HEK293 (cell line): ENCODE measurements at regions not wholly inside any gene's neighbourhood (a gene's known extent, or its start where the extent isn't known, plus 50 kb on each side); places are given as distances from the start of the nearest gene placed in this dataset.

Source experiments
- CTCF ChIA-PET: fragments of 350-600 bp; formaldehyde crosslinking; extraction: SDS; loops from one replicate; lab custom pipeline; 2021; ENCODE audit warnings: antibody characterized with exemption; lab: Yijun Ruan, JAX
- POLR2A ChIA-PET: fragments of 300-600 bp; formaldehyde crosslinking; extraction: SDS; loops from one replicate; lab custom pipeline; 2020; ENCODE audit warnings: antibody characterized with exemption, inconsistent platforms; lab: Yijun Ruan, JAX
- H3K27ac ChIP-seq: fragments of 200-500 bp; sonication (Bioruptor generic); 2 replicates; pipeline ENCODE4 v1.5.1; 2014; ENCODE audit warnings: low read depth, low read length, control low read depth, inconsistent platforms; ENCODE audit errors: extremely low read depth
- H3K36me3 ChIP-seq, 2 experiments: fragments of 200-500 bp in 1 of 2; sonication (Bioruptor generic) in 1 of 2; 1 replicate in 1 of 2; 2 replicates in 1 of 2; pipeline ENCODE4 v1.5.1; 2014 to 2017; ENCODE audit warnings: inconsistent platforms in 2 of 2, low read length in 2 of 2; ENCODE audit not compliant: control insufficient read depth in 2 of 2, insufficient read depth in 1 of 2
- H3K4me1 ChIP-seq: fragments of 200-500 bp; sonication (Bioruptor generic); 2 replicates; pipeline ENCODE4 v1.5.1; 2014; ENCODE audit warnings: mild to moderate bottlenecking, low read length, inconsistent platforms; ENCODE audit not compliant: control insufficient read depth, insufficient read depth
- H3K4me3 ChIP-seq: 2 replicates; pipeline ENCODE4 v1.5.1; 2011; ENCODE audit warnings: low read depth, mild to moderate bottlenecking, control low read depth, low read length, moderate library complexity
- H3K9me3 ChIP-seq: fragments of 200-500 bp; sonication (Bioruptor generic); 2 replicates; pipeline ENCODE4 v1.5.1; 2014; ENCODE audit warnings: low read depth, low read length, inconsistent platforms; ENCODE audit not compliant: control insufficient read depth, insufficient read depth
- AEBP2 ChIP-seq: fragments of 450-650 bp; formaldehyde crosslinking; IDR thresholded peaks from 2 replicates; pipeline ENCODE4 v1.5.1; 2016; ENCODE audit warnings: missing biosample characterization, missing genetic modification characterization, borderline replicate concordance
- HOXC10 ChIP-seq: sonication (generic); formaldehyde crosslinking; IDR thresholded peaks from 2 replicates; pipeline ENCODE4 v1.8.1; 2023; ENCODE audit warnings: mild to moderate bottlenecking, missing genetic modification reagents
- KLF9 ChIP-seq: fragments of 450-650 bp; formaldehyde crosslinking; IDR thresholded peaks from 2 replicates; pipeline ENCODE4 v1.5.1; 2016; ENCODE audit warnings: missing biosample characterization, missing genetic modification characterization, low read depth
- PRDM6 ChIP-seq: fragments of 450-650 bp; formaldehyde crosslinking; IDR thresholded peaks from 2 replicates; pipeline ENCODE4 v1.5.1; 2017; ENCODE audit warnings: missing biosample characterization, missing genetic modification characterization
- ZBTB48 ChIP-seq: fragments of 450-650 bp; formaldehyde crosslinking; IDR thresholded peaks from 2 replicates; pipeline ENCODE4 v1.5.1; 2016; ENCODE audit warnings: missing biosample characterization, missing genetic modification characterization
- ZNF248 ChIP-seq: fragments of 450-650 bp; formaldehyde crosslinking; IDR thresholded peaks from 2 replicates; pipeline ENCODE4 v1.5.1; 2017; ENCODE audit warnings: missing biosample characterization, missing genetic modification characterization
- ZNF366 ChIP-seq: fragments of 450-650 bp; formaldehyde crosslinking; conservative IDR thresholded peaks from 2 replicates; pipeline ENCODE4 v1.5.1; 2016; ENCODE audit warnings: missing biosample characterization, missing genetic modification characterization
- ZNF560 ChIP-seq: fragments of 450-650 bp; formaldehyde crosslinking; IDR thresholded peaks from 2 replicates; pipeline ENCODE4 v1.5.1; 2017; ENCODE audit warnings: missing biosample characterization, missing genetic modification characterization, borderline replicate concordance
- ZNF610 ChIP-seq: fragments of 450-650 bp; formaldehyde crosslinking; IDR thresholded peaks from 2 replicates; pipeline ENCODE4 v1.5.1; 2016; ENCODE audit warnings: missing biosample characterization, missing genetic modification characterization, borderline replicate concordance
- ZNF645 ChIP-seq: fragments of 450-650 bp; formaldehyde crosslinking; IDR thresholded peaks from 2 replicates; pipeline ENCODE4; 2016; ENCODE audit warnings: missing biosample characterization, missing genetic modification characterization
- ZNF654 ChIP-seq: fragments of 450-650 bp; formaldehyde crosslinking; IDR thresholded peaks from 2 replicates; pipeline ENCODE4 v1.5.1; 2016; ENCODE audit warnings: low read depth, missing biosample characterization, missing genetic modification characterization
- TF ChIP-seq, protein P1 (sequence below): fragments of 450-650 bp; formaldehyde crosslinking; IDR thresholded peaks from 2 replicates; pipeline ENCODE4 v1.5.1; 2016; ENCODE audit warnings: missing biosample characterization, missing genetic modification characterization, low read depth

DNA sequence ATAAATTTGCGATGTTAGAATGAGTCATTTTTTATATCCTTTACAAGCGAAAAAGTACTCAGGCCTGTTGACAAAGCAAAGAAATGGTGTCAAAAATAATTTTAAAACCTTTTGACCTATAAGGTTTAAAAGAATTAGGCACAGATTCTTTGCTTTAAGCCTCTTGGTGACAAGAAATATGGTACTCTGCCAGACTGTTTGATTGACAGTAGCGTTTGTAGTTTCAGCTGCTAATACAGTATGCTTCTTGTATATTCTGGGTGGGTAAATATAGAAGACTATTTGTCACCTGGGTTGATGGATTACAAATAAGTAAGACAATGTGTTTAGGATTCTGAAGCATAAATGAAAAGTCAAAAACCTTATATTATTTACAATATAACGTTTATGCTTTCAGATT, 193.1 kb upstream of the PITX2 start (continued):
- TF ChIP-seq ZNF645 (no peak), ZBTB48 (tag by site-specific recombination) (no peak), AEBP2 (tag by site-specific recombination) (no peak)

- H3K4me1 ChIP-seq, result no peaks in the 10 kb centered on the region
- CTCF ChIA-PET, result no interaction called here
- H3K36me3 ChIP-seq, result no peaks in the 10 kb centered on the region
- H3K4me3 ChIP-seq, result no peak overlapping the region
- TF ChIP-seq KLF9 (tag by site-specific recombination), result no peak
- H3K9me3 ChIP-seq, result no peaks in the 10 kb centered on the region
- no peak overlapping the region for H3K27ac ChIP-seq
- POLR2A ChIA-PET, result no interaction called here
Measured at GRCh38 chr4:110816367-110816766, 193.5 kb upstream of the PITX2 start.

GRCh38 chr4:110821186-110821585, 198.3 kb upstream of the PITX2 start:
- H3K36me3 ChIP-seq, result no peaks in the 10 kb centered on the region
- H3K4me1 ChIP-seq, result no peaks in the 10 kb centered on the region
- no peaks in the 10 kb centered on the region for H3K9me3 ChIP-seq
- no peak overlapping the region for H3K4me3 ChIP-seq
- no peak overlapping the region for H3K27ac ChIP-seq
- CTCF ChIA-PET, result no interaction called here
- TF ChIP-seq KLF9 (tag by site-specific recombination), result no peak
- no peak for TF ChIP-seq ZNF248 (tag by site-specific recombination)
- TF ChIP-seq ZNF560, result no peak
- no peak for TF ChIP-seq PRDM6 (tag by site-specific recombination)
- TF ChIP-seq HOXC10 (CRISPR knock-in tag), result no peak
- POLR2A ChIA-PET, result no interaction called here

DNA sequence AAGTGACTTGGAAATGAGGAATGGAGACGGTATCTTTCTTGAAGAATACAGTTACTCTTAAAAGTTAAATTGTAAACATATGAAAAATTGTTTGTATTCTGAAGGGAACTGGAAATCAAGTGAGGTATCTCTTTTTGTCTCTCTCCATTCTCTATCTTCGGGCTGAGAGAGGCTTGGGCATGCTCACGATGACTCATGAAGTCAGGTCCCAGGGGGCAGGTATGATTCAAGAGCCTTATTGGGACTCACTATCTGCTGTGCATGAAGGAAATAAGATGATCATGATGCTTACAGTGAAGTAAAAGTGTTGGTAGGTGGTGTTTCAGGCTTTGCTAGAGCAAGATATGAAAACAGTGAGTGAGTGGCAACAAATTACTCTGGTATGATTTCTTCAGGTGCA, 200.4 kb upstream of the PITX2 start:
- POLR2A ChIA-PET, result no interaction called here

GRCh38 chr4:110824344-110824743, 201.5 kb upstream of the PITX2 start:
- no peaks in the 10 kb centered on the region for H3K4me1 ChIP-seq
- ChIA-PET POLR2A (no interaction called here), CTCF (no interaction called here)
- TF ChIP-seq, protein P1, sequence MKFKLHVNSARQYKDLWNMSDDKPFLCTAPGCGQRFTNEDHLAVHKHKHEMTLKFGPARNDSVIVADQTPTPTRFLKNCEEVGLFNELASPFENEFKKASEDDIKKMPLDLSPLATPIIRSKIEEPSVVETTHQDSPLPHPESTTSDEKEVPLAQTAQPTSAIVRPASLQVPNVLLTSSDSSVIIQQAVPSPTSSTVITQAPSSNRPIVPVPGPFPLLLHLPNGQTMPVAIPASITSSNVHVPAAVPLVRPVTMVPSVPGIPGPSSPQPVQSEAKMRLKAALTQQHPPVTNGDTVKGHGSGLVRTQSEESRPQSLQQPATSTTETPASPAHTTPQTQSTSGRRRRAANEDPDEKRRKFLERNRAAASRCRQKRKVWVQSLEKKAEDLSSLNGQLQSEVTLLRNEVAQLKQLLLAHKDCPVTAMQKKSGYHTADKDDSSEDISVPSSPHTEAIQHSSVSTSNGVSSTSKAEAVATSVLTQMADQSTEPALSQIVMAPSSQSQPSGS, result no peak
- TF ChIP-seq ZNF610 (tag by site-specific recombination), result peak; percentile 98
- H3K4me3 ChIP-seq, result no peak overlapping the region
- no peak overlapping the region for H3K27ac ChIP-seq
- no peaks in the 10 kb centered on the region for H3K36me3 ChIP-seq
- no peaks in the 10 kb centered on the region for H3K9me3 ChIP-seq

More for the DNA sequence above, 200.4 kb upstream of the PITX2 start:
- Histone ChIP-seq H3K4me3 (no peak overlapping the region), H3K27ac (no peak overlapping the region), H3K4me1 (no peaks in the 10 kb centered on the region), H3K36me3 (no peaks in the 10 kb centered on the region), H3K9me3 (no peaks in the 10 kb centered on the region)
- CTCF ChIA-PET, result no interaction called here
- TF ChIP-seq ZNF366 (tag by site-specific recombination), result 0 out of 2 replicates have a peak, but pooled peaks have one; percentile 20
- no peak for TF ChIP-seq ZNF654
